Stimulated activated naive B cell treated with anti-CD40 and anti-IgM and Interleukin-4, amounts not matched to agents 10 μg/mL and 1 μg/mL and 100 μg/mL, for 72 hours (primary cell): ENCODE measurements at regions not wholly inside any gene's neighbourhood (a gene's known extent, or its start where the extent isn't known, plus 50 kb on each side); places are given as distances from the start of the nearest gene placed in this dataset.

Experiments
- ATAC-seq, 2 donors: fragments of 150-1000 bp; cut with Tn5 transposase; replicated peaks; 2 replicates each; pipeline ENCODE4 v1.10.0; 2021; ENCODE audit warnings: moderate library complexity in 1 of 2
- DNase-seq: peaks from one replicate; pipeline ENCODE4 v3.0.0; 2021
- H3K27ac Mint-ChIP-seq: one replicate; pipeline ENCODE4 v1.8.0; 2022; ENCODE audit warnings: mild to moderate bottlenecking, mixed read lengths
- H3K27me3 Mint-ChIP-seq, 2 donors: one replicate each; pipeline ENCODE4 v1.8.0; 2022; ENCODE audit warnings: mixed read lengths in 2 of 2
- H3K36me3 Mint-ChIP-seq, 2 donors: one replicate each; pipeline ENCODE4 v1.8.0; 2022; ENCODE audit warnings: mixed read lengths in 2 of 2, mild to moderate bottlenecking in 1 of 2
- H3K4me1 Mint-ChIP-seq, 2 donors: one replicate each; pipeline ENCODE4 v1.8.0; 2022; ENCODE audit warnings: mixed read lengths in 2 of 2, mild to moderate bottlenecking in 1 of 2
- H3K4me3 Mint-ChIP-seq, 2 donors: one replicate each; pipeline ENCODE4 v1.8.0; 2022; ENCODE audit warnings: mild to moderate bottlenecking in 2 of 2, mixed read lengths in 2 of 2, moderate library complexity in 1 of 2
- H3K9me3 Mint-ChIP-seq, 2 donors: one replicate each; pipeline ENCODE4 v1.8.0; 2022; ENCODE audit warnings: mixed read lengths in 2 of 2, mild to moderate bottlenecking in 1 of 2

DNA sequence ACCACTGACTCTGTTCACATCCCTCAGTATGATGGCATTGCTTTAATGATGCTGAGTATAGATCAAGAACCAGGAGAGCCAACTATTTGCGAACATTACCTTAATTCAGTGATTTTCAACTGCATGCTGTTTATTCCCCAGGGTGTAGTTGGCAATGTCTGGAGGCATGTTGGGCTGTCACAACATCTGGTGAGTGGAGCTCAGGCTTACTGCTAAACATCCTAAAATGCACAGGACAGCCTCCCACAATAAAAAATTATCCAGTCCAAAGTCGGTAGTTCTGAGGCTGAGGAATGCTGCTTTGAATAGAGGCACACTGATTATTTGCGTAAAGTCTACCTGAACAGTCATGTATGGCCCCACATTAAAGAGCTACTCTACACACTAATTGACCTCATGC, 94.8 kb upstream of the OPRM1 start:
- H3K36me3 Mint-ChIP-seq = no peaks in the 10 kb centered on the region
- no peak overlapping the region for H3K4me3 Mint-ChIP-seq
- no peak overlapping the region for H3K27ac Mint-ChIP-seq
- peaks cover 0 to 2% of the 10 kb centered on the region in 2 donors for H3K9me3 Mint-ChIP-seq
- no peak for DNase-seq
- no peaks in the 10 kb centered on the region for H3K4me1 Mint-ChIP-seq
- ATAC-seq = no peak
- H3K27me3 Mint-ChIP-seq = no peaks in the 10 kb centered on the region

DNA sequence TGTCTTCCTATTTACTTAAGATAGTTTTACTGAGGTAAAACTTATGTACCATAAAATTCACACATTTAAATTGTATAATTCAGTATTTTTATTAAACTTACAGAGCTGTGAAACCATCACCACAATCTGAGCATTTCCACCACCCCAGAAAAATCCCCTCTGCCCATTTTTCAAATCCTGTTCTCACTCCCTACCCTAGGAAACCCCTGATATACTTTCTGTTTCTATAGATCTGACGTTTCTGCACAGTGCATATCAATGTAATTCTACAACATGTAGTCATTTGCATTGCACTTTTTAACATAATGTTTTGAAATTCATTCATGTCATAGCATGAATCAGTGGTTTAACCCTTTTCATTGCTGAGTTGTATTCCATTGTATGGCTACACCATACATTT, 96.7 kb upstream of the OPRM1 start:
- peaks cover 0 to 3% of the 10 kb centered on the region in 2 donors for H3K9me3 Mint-ChIP-seq
- no peaks in the 10 kb centered on the region for H3K36me3 Mint-ChIP-seq
- H3K4me3 Mint-ChIP-seq = no peak overlapping the region
- no peak overlapping the region for H3K27ac Mint-ChIP-seq
- ATAC-seq (no peak), DNase-seq (no peak)
- no peaks in the 10 kb centered on the region for H3K4me1 Mint-ChIP-seq
- no peaks in the 10 kb centered on the region for H3K27me3 Mint-ChIP-seq

DNA sequence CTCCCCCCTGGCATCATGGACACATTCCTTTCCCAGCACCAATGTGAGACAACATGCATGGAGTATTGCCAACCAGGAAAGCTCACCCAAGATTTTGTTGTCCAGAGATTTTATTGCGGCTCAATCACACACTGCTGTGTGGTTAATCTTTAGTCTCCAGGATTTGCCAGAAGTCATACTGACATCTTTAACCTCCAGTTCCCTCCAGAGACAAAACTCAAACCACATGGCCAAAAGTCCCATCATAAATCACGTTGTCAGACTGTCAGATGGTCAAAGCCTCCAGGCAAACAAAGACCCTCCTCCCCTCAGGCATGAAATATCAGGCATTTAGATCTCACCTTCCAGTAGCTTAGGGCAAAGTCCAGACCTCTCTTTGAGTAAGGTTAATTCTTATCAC, 97.3 kb upstream of the OPRM1 start:
- Mint-ChIP-seq H3K9me3 (peaks cover 0 to 6% of the 10 kb centered on the region in 2 donors), H3K27ac (no peak overlapping the region), H3K4me1 (no peaks in the 10 kb centered on the region), H3K36me3 (no peaks in the 10 kb centered on the region), H3K27me3 (no peaks in the 10 kb centered on the region), H3K4me3 (no peak overlapping the region)
- ATAC-seq (no peak), DNase-seq (no peak)

DNA sequence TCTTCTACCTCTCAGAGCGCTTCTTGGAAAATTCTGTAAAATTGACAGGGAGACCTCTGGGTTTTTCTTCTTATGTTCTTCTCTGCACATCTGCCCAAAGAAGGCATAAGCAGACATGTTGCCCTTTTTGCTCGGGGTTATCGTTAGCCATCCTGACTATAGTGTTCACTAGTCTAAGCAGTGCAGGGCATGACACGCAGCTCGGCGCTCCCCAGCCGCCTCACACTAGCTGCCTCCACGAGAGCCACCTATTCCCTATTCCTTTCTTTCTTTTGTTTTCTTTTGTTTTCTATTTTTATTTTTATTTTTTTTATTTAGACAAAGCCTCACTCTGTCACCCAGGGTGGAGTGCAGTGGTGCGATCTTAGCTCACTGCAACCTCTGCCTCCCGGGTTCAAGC, 100.2 kb upstream of the OPRM1 start:
- H3K4me3 Mint-ChIP-seq = no peak overlapping the region

DNA sequence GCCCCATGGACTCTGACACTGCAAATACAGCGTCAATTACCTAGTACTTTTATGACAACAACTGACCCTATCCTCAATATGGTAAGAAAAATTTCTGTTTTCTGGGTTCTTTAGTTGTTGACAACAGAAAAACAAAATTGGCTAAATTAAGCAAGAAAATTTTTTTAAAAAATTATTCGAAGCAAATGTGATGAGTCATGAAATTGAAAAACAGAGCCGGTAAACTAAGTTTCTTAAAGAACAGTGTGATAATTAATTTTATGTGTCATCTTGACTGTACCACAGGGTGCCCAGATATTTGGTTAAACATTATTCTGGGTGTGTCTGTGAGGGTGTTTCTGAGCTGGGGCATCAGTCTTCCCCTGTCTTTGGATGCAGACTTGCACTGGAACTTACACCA, 107.6 kb upstream of the OPRM1 start:
- no peaks in the 10 kb centered on the region for H3K36me3 Mint-ChIP-seq
- ATAC-seq (no peak), DNase-seq (no peak)
- H3K4me3 Mint-ChIP-seq = no peak overlapping the region
- H3K9me3 Mint-ChIP-seq = peaks cover 2 to 3% of the 10 kb centered on the region in 2 donors
- no peak overlapping the region for H3K27ac Mint-ChIP-seq
- no peaks in the 10 kb centered on the region for H3K27me3 Mint-ChIP-seq
- no peaks in the 10 kb centered on the region for H3K4me1 Mint-ChIP-seq

More for the DNA sequence above, 100.2 kb upstream of the OPRM1 start:
- no peaks in the 10 kb centered on the region for H3K27me3 Mint-ChIP-seq
- H3K27ac Mint-ChIP-seq = no peak overlapping the region
- DNase-seq = no peak
- no peak for ATAC-seq
- no peaks in the 10 kb centered on the region for H3K4me1 Mint-ChIP-seq
- H3K36me3 Mint-ChIP-seq = no peaks in the 10 kb centered on the region
- H3K9me3 Mint-ChIP-seq = peaks cover 5 to 9% of the 10 kb centered on the region in 2 donors

DNA sequence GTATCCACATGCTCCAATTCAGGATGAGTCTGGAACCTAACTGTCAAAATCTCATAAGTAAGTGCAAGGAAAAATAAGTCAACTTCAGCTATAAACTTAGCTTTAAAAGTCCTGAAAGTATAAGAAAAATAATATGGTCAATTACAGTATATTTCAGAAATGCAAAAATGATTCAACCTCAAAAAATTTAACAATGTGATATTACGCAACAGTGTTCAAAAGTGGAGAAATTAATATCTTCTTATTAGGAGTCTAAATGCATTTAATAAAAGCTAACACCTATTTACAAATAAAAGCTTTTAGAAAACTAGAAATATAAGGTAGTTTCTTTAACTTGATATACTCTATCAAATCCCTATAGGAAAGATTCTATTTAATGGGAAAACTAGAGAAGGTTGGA, 111.2 kb upstream of the OPRM1 start:
- Mint-ChIP-seq H3K27me3 (no peaks in the 10 kb centered on the region), H3K27ac (no peak overlapping the region), H3K9me3 (peaks cover 1 to 5% of the 10 kb centered on the region in 2 donors), H3K36me3 (no peaks in the 10 kb centered on the region), H3K4me3 (no peak overlapping the region), H3K4me1 (no peaks in the 10 kb centered on the region)
- DNase-seq = no peak
- ATAC-seq = no peak

DNA sequence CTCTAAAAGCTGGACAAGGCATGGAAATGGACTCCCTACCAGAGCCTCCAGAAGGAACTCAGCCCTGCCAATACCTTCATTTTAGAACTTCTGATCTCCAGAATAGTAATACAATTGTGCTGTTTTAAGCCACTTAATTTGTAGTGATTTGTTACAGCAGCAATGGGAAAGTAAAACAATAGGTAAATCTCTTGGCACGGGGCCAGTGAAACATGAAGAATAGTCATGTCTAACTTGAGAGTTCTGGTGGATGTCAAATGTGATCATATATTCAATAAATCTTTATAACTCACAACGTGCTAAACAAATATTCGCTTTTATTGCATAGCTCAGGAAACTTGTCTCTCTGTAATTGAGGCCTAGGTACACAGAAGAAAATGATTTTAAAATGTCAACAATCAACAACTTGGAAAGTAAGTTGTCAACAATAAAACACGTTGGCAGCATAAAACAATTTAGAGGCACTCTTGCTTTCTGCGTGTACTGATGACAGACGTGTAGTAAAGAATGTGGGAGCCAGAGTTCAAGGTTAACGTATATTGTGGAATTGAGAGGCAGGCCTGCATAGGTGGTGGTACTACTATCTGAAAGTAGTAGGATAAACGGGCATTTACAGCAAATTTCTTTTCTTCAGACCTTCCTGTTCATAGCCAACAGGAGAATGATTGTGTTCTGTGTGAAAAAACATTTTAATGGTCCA, 140.5 kb upstream of the OPRM1 start:
- ATAC-seq (no peak), DNase-seq (no peak)
- Mint-ChIP-seq H3K27me3 (no peaks in the 10 kb centered on the region), H3K9me3 (peaks cover 5 to 12% of the 10 kb centered on the region in 2 donors), H3K27ac (no peak overlapping the region), H3K4me1 (no peaks in the 10 kb centered on the region), H3K36me3 (no peaks in the 10 kb centered on the region), H3K4me3 (no peak overlapping the region)

DNA sequence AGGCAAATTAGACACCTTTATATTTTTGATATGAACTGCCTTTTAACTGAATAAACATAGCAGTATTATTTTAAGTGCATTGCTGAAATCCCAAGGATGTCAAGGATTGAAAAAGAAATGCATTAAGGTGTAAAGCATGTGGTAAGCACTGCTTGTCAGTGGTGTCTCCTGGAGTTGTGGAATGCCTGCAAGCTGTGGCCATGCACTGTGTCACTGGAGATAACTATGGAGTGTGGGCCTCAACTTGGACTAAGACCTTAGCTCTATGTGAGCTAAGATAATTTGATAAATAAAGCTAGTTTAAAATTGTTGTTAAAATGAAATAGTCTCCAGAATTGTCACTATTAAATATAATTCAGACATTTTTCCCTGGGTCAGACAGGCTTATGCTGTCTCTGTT, 156.6 kb upstream of the OPRM1 start:
- Mint-ChIP-seq H3K4me1 (no peaks in the 10 kb centered on the region), H3K27me3 (no peaks in the 10 kb centered on the region), H3K9me3 (peaks cover 5 to 8% of the 10 kb centered on the region in 2 donors), H3K36me3 (no peaks in the 10 kb centered on the region), H3K27ac (no peak overlapping the region), H3K4me3 (no peak overlapping the region)
- ATAC-seq = no peak
- DNase-seq = no peak

DNA sequence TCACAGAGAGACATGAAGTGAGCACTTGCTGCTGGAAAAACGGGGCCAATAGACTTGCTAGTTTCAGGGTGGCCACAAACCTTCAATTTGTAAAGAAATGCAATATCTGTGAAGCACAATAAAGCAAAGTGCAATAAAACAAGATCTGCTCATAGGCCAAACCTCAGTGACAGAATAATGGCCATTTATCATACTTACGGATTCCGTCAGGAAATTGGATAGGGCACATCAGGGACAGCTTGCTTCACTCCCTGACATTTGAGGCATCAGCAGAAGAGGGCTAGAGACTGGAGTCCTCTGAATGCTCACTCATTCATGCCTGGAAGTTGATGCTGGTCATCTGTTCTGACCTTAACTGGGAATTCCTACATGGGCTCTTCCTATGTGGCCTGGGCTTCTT, 165.5 kb upstream of the OPRM1 start:
- Mint-ChIP-seq H3K27ac (no peak overlapping the region), H3K9me3 (peaks cover 7 to 13% of the 10 kb centered on the region in 2 donors), H3K4me3 (no peak overlapping the region), H3K36me3 (no peaks in the 10 kb centered on the region), H3K4me1 (no peaks in the 10 kb centered on the region), H3K27me3 (no peaks in the 10 kb centered on the region)
- DNase-seq (no peak), ATAC-seq (no peak)

DNA sequence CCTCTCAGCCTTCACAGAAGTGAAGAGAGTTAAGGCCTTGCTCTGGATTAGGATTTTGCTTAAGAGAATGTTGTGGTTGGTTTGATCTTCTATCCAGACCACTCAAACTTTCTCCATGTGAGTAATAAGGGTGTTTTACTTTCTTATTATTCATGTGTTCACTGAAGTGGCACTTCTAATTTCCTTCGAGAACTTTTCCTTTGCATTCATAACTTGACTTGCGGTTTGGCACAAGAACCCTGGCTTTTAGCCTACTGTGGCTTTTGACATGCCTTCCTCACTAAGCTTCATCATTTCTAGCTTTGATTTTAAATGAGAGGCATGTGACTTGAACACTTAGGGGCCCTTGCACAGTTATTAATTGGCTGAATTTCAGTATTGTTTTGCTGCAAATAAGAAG, 166.1 kb upstream of the OPRM1 start:
- Mint-ChIP-seq H3K4me3 (no peak overlapping the region), H3K9me3 (peaks cover 7 to 15% of the 10 kb centered on the region in 2 donors), H3K36me3 (no peaks in the 10 kb centered on the region), H3K27ac (no peak overlapping the region), H3K27me3 (no peaks in the 10 kb centered on the region), H3K4me1 (no peaks in the 10 kb centered on the region)
- ATAC-seq (no peak), DNase-seq (no peak)

DNA sequence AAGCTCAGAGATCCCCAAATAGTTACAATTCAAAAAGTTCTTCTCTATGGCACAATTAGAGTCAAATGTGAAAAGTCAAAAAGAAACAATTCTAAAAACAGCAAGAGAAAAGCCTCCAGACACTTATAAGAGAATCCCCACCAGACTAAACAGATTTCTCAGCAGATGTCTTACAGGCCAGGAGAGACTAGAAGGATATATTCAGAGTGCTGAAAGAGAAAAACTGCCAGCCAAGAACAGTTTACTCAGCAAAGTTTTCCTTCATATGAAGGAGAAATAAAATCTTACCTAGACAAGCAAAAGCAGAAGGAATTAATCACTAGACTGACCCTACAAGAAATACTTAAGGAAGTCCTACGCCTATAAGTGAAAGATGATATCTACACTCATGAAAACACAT, 176.1 kb upstream of the OPRM1 start:
- Mint-ChIP-seq H3K27me3 (no peaks in the 10 kb centered on the region), H3K4me3 (no peak overlapping the region), H3K27ac (no peak overlapping the region), H3K36me3 (no peaks in the 10 kb centered on the region), H3K9me3 (peaks cover 5 to 12% of the 10 kb centered on the region in 2 donors), H3K4me1 (peaks cover 0 to 4% of the 10 kb centered on the region in 2 donors)
- ATAC-seq (no peak), DNase-seq (no peak)

DNA sequence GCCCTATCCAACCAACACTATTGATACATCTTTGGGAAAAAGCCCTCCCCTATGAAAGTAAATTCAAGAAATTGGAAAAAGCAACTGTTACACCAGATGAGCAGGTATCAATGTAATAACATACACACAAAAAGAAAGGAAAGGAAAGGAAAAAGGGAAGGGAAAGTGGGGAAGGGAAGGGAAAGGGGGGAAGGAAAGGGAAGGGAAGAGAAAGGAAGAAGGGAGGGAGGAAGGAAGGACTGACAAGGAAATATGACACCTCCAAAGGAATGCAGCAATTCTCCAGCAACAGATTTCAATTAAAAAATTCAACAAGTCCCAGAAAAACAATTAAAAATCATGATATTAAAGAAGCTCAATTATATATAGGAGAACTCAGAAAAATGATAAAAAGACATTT, 176.9 kb upstream of the OPRM1 start:
- DNase-seq (no peak), ATAC-seq (no peak)
- Mint-ChIP-seq H3K4me1 (peaks cover 0 to 4% of the 10 kb centered on the region in 2 donors), H3K4me3 (no peak overlapping the region), H3K36me3 (no peaks in the 10 kb centered on the region), H3K27me3 (no peaks in the 10 kb centered on the region), H3K27ac (no peak overlapping the region), H3K9me3 (peaks cover 2 to 12% of the 10 kb centered on the region in 2 donors)

DNA sequence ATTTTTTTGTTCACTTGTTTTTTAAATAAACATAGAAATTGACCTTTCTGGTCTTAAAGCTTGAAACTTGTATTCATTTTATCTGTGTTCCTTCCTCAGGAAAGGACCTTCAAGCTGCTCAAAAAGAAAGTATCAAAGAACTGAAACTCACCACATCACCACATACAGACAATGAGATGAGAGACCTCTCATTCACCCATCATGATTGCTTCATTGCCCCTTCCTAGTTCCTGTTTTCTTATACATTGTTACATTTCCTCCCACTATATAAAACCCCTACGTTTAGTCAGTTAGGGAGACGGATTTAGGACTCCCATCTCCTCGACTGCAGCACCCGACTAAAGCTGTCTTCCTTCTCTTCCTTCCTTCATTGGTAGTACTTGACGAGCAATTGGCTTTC, 180.5 kb upstream of the OPRM1 start:
- Mint-ChIP-seq H3K4me3 (no peak overlapping the region), H3K36me3 (no peaks in the 10 kb centered on the region), H3K9me3 (peaks cover 0 to 13% of the 10 kb centered on the region in 2 donors), H3K27ac (no peak overlapping the region), H3K27me3 (no peaks in the 10 kb centered on the region), H3K4me1 (peaks cover 0 to 4% of the 10 kb centered on the region in 2 donors)
- ATAC-seq = peak; percentile 47 to 53
- no peak for DNase-seq

DNA sequence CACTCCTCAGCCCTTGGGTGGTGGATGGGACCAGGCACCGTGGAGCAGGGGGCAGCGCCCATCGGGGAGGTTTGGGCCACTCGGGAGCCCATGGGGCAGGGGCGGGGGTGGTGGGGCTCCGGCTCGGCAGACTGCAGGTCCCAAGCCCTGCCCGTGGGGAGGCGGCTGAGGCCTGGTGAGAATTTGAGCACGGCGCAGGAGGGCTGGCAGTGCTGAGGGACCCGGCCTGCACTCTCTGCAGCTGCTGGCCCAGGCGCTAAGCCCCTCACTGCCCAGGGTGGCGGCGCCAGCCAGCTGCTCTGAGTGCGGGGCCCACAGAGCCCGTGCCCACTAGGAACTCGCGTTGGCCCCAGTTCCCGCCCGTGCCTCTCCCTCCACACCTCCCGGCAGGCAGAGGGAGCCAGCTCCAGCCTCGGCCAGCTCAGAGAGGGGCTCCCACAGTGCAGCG, 182.1 kb upstream of the OPRM1 start:
- Mint-ChIP-seq H3K9me3 (peaks cover 0 to 7% of the 10 kb centered on the region in 2 donors), H3K4me1 (peaks cover 0 to 4% of the 10 kb centered on the region in 2 donors), H3K4me3 (no peak overlapping the region), H3K27ac (no peak overlapping the region), H3K36me3 (no peaks in the 10 kb centered on the region), H3K27me3 (no peaks in the 10 kb centered on the region)
- ATAC-seq (no peak), DNase-seq (no peak)

DNA sequence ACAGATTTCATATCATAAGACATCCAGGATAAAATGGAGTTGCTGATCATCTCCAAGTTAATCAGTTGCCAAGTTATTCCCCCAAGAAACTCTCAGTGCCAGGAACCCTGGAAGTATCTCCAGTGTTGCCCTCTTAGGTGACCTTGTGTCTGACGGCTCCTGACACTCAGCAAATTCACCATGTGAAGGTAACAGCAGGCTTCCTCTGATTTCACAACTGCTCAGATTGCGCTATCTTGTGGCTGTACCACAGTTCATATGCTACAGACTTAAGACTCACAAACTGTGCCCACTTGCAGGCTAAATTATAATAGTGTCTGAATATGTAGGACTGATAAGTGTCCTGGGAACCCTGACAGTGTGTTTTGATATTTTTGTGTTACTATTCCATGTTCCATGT, 186.6 kb upstream of the OPRM1 start:
- no peaks in the 10 kb centered on the region for H3K4me1 Mint-ChIP-seq
- H3K36me3 Mint-ChIP-seq = no peaks in the 10 kb centered on the region
- no peak overlapping the region for H3K27ac Mint-ChIP-seq
- DNase-seq (no peak), ATAC-seq (no peak)
- H3K4me3 Mint-ChIP-seq = no peak overlapping the region
- peaks cover 5% of the 10 kb centered on the region in 2 donors for H3K9me3 Mint-ChIP-seq
- H3K27me3 Mint-ChIP-seq = no peaks in the 10 kb centered on the region
